Peyer's patch (tissue), 4 donors: ENCODE measurements at regions not wholly inside any gene's neighbourhood (a gene's known extent, or its start where the extent isn't known, plus 50 kb on each side); places are given as distances from the start of the nearest gene placed in this dataset.

ENCODE experiments used
- DNase-seq, 3 donors: peaks; one replicate each; pipeline ENCODE4 v3.0.0-alpha.2; 2017 to 2019
- H3K27ac ChIP-seq, 4 donors: fragments of 200-600 bp; sonication (generic); one replicate each; pipeline ENCODE4 v1.5.1; 2016 to 2019
- H3K27me3 ChIP-seq, 2 donors: fragments of 200-600 bp; sonication (generic); one replicate each; pipeline ENCODE4 v1.5.1; 2019
- H3K36me3 ChIP-seq, 3 donors: fragments of 200-600 bp; sonication (generic); one replicate each; pipeline ENCODE4 v1.5.1; 2016 to 2019
- H3K4me1 ChIP-seq, 4 donors: fragments of 200-600 bp; sonication (generic); one replicate each; pipeline ENCODE4 v1.5.1; 2016 to 2019
- H3K4me3 ChIP-seq, 4 donors: fragments of 200-600 bp; sonication (generic); 1 replicate in 3 of 4; 2 replicates in 1 of 4; pipeline ENCODE4 v1.5.1; 2016 to 2019; ENCODE audit warnings: mild to moderate bottlenecking in 1 of 4
- H3K9me3 ChIP-seq, 4 donors: fragments of 200-600 bp; sonication (generic); one replicate each; pipeline ENCODE4 v1.5.1; 2016 to 2019; ENCODE audit warnings: mild to moderate bottlenecking in 1 of 4
- POLR2A ChIP-seq, 2 donors: fragments of 450-650 bp; IDR thresholded peaks; one replicate each; pipeline ENCODE4 v1.5.1; 2017; ENCODE audit warnings: antibody characterized with exemption in 2 of 2, mild to moderate bottlenecking in 2 of 2, moderate library complexity in 2 of 2
- TF ChIP-seq, protein P1 (sequence below), 6 experiments: fragments of 450-650 bp in 4 of 6; fragments of 200-600 bp in 2 of 6; sonication (generic) in 1 of 6; IDR thresholded peaks; one replicate each; pipeline ENCODE4 v1.5.1; 2017 to 2019; ENCODE audit warnings: antibody characterized with exemption in 6 of 6, mild to moderate bottlenecking in 3 of 6, moderate library complexity in 1 of 6

DNA sequence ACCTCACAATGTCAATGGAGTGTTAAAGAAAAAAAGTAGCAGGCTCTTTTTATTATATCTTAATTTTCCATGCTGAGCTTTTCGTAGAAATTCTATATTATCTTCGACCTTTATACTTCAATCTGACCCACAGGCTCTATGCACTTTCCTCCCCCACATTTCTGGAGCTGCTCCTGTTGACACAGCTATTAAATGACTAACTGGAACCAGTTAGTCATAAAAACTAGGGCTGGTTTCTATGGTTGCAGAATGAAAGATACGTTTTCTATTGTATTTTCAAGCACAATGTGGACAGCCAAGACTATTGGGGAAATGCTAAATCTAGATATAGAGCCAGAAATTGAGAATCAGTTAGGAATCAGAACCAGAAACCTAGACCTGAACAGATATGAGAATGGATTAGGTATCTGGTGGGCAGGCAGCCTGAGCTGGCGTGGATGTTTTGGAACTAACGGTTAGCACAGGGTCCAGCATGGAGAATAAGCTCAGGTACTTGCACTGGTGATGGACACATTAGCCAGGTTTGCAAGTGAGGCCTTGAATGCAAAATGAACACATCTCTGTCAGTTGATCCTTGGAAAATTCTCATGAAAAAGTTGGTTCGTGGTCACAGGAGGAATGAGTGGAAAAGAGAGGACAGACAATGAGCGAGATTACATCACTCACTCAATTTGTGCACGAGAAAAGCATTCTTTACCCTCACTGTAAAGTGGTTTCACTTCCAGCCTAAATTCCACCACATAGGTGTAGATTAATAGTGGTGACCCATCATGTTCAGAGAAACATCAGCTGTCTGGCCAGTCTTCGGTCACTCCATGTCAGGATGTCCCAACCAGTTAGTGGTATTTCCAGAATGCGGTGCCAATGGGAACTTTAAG lies 144.6 kb upstream of the EPHA4 start:
- TF ChIP-seq, protein P1, sequence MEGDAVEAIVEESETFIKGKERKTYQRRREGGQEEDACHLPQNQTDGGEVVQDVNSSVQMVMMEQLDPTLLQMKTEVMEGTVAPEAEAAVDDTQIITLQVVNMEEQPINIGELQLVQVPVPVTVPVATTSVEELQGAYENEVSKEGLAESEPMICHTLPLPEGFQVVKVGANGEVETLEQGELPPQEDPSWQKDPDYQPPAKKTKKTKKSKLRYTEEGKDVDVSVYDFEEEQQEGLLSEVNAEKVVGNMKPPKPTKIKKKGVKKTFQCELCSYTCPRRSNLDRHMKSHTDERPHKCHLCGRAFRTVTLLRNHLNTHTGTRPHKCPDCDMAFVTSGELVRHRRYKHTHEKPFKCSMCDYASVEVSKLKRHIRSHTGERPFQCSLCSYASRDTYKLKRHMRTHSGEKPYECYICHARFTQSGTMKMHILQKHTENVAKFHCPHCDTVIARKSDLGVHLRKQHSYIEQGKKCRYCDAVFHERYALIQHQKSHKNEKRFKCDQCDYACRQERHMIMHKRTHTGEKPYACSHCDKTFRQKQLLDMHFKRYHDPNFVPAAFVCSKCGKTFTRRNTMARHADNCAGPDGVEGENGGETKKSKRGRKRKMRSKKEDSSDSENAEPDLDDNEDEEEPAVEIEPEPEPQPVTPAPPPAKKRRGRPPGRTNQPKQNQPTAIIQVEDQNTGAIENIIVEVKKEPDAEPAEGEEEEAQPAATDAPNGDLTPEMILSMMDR (IDR thresholded peaks at IDR 0.05), result no peak
- no peak for TF ChIP-seq POLR2A (IDR thresholded peaks at IDR 0.05)
- Histone ChIP-seq H3K36me3 (no peaks in the 10 kb centered on the region), H3K27ac (no peak overlapping the region), H3K4me1 (no peaks in the 10 kb centered on the region), H3K27me3 (no peaks in the 10 kb centered on the region), H3K9me3 (no peaks in the 10 kb centered on the region), H3K4me3 (no peak overlapping the region)
- DNase-seq, result no peak

DNA sequence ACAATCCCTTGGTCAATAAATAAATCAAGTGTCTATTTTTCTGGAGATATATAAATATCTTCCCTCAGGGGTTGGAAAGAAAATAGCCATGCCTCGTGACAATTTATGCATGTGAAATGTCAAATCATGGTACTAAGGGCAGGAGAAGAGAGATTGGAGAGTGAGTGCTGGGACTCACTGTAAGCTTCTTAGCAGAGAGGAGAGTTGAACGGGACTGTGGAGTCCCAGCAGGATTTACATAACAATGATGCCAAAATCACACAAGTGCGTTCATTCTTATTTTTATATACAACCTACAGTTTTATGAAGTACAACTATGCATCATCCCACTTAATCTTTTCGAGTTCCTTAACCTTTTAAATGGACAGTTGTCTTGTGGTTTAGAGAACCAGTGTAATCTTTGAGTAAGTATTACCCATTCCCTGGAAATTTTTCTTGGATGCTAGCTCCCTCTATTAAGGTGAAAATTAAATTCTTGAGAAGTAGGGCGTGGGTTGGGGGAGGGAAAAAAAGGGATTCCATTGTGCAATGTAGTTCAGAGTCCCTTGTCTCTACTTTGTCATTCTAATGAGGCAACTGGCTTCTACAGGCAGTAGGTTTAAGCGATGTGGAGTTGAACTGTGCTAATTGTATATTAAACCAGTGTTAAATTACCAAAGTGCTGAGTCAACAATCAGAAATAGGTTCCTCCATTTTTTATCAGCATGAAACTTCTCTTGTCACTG lies 143.6 kb upstream of the EPHA4 start:
- H3K27me3 ChIP-seq, result no peaks in the 10 kb centered on the region
- H3K4me1 ChIP-seq, result no peaks in the 10 kb centered on the region
- H3K9me3 ChIP-seq, result no peaks in the 10 kb centered on the region
- no peak for DNase-seq
- TF ChIP-seq, protein P1 (IDR thresholded peaks at IDR 0.05), result no peak
- TF ChIP-seq POLR2A (IDR thresholded peaks at IDR 0.05), result no peak
- no peak overlapping the region for H3K4me3 ChIP-seq
- H3K36me3 ChIP-seq, result no peaks in the 10 kb centered on the region
- no peak overlapping the region for H3K27ac ChIP-seq

DNA sequence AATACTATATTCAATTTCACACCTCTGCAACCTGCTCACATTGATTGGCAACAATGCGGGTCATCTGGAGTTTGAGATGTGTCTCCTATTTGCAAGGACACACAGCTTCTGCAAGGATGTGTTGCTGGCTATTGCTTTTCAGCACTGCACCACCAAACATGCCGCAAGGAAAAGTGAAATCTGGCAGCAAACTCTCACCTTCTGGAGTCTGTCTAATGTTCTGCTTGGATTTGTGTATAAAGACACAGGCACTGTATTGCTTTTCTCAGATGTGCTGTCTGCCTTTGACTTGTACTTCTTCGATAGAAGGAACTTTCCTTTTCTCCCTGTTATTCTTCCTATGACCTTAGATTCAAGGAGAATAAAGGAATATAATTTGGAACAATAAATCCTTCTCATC lies 138.6 kb upstream of the EPHA4 start:
- TF ChIP-seq, protein P1 (IDR thresholded peaks at IDR 0.05), result no peak
- TF ChIP-seq POLR2A (IDR thresholded peaks at IDR 0.05), result no peak
- no peak overlapping the region for H3K27ac ChIP-seq
- no peaks in the 10 kb centered on the region for H3K36me3 ChIP-seq

DNA sequence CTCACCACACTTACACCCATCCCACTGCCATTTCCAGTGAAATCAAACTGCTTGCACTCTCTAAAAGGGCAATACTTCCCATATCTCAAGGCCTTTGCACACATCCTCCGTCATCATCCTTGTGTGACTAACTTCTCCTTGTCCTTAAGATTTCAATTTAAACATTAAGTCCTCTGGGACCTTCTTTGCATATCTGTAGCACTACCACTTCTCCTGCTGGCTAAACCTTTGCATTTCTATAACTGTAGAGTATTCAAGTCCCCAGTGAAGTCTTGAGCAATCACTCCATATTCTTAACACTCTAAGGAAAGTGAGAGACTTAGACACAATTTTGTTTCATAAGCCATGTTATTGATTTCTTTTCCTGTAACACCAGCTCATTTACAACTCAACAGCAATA lies 136.8 kb upstream of the EPHA4 start:
- H3K27ac ChIP-seq, result no peak overlapping the region
- H3K4me3 ChIP-seq, result no peak overlapping the region
- no peak for DNase-seq
- no peak for TF ChIP-seq POLR2A (IDR thresholded peaks at IDR 0.05)
- TF ChIP-seq, protein P1 (IDR thresholded peaks at IDR 0.05), result no peak
- no peaks in the 10 kb centered on the region for H3K27me3 ChIP-seq
- no peaks in the 10 kb centered on the region for H3K9me3 ChIP-seq
- H3K36me3 ChIP-seq, result no peaks in the 10 kb centered on the region
- H3K4me1 ChIP-seq, result no peaks in the 10 kb centered on the region

More for the DNA sequence above, 138.6 kb upstream of the EPHA4 start:
- Histone ChIP-seq H3K27me3 (no peaks in the 10 kb centered on the region), H3K9me3 (no peaks in the 10 kb centered on the region), H3K4me1 (no peaks in the 10 kb centered on the region), H3K4me3 (no peak overlapping the region)
- DNase-seq, result no peak

DNA sequence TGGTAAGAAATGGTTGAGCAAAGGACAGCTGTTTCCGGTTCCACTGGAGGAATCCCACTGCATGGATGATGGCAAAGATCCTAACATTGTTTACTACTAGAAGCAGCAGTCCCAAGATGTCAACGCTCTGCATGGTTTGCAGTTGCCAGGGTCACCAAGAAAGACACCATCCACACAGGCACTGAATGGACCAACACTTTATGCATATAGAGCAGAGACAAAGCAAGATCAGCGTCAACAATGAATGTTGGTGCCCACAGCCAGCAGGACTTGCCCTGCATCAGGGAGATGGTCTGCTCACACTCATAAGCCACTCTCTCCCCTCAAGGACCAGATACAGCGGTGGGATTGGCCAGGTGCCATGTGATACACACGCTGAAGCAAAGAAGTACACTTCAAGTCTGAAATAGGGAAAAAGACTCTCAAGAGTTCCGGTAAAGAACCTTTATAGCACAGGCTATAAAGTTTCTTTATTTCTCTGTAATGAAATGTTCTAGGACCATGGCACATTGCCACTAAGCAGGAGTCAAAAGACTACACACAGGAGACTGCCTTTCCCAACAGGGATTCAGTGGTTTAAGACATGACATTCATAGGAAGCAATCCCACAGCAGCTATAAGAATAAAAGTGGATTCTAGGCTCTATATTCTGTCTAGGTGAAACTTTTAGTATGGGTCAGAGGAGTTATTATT lies 133.2 kb upstream of the EPHA4 start:
- H3K4me3 ChIP-seq, result no peak overlapping the region
- TF ChIP-seq, protein P1 (IDR thresholded peaks at IDR 0.05), result no peak
- no peak for TF ChIP-seq POLR2A (IDR thresholded peaks at IDR 0.05)
- no peak for DNase-seq
- H3K9me3 ChIP-seq, result no peaks in the 10 kb centered on the region
- H3K4me1 ChIP-seq, result no peaks in the 10 kb centered on the region
- H3K36me3 ChIP-seq, result no peaks in the 10 kb centered on the region
- no peaks in the 10 kb centered on the region for H3K27me3 ChIP-seq
- H3K27ac ChIP-seq, result no peak overlapping the region
